MM.1S (cell line): ENCODE measurements at regions not wholly inside any gene's neighbourhood (a gene's known extent, or its start where the extent isn't known, plus 50 kb on each side); places are given as distances from the start of the nearest gene placed in this dataset.

Source experiments
- CTCF ChIP-seq: fragments of 300-600 bp; sonication (generic); IDR thresholded peaks from 2 replicates; pipeline ENCODE4 v1.5.1; 2016; ENCODE audit warnings: antibody characterized with exemption, low read length, mixed read lengths
- EZH2 ChIP-seq: fragments of 300-600 bp; sonication (generic); optimal IDR thresholded peaks from 2 replicates; pipeline ENCODE3; 2017; ENCODE audit warnings: low read depth, mild to moderate bottlenecking, antibody characterized with exemption, low read length, mixed read lengths

DNA sequence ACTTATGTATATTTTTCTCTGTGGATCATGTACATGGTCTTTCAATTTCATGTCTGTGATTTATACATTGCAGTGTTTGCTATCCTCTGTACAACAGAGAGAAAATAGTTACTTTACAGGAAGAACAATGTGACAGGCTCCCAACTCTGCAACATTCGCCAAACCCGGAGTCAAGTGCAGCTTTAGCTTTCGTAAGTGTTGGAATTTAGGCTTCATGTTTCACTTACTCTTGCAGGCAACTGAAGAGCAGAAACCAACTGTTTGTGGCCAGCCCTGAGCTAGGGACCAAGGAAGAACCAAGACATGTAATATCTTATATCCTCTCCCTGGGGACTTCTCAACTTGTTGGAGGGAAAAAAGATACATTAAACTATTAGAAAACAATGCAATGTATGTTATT lies 147.9 kb downstream of the C5orf15 start:
- TF ChIP-seq CTCF (no peak), EZH2 (no peak)
